ENCODE measurements at regions not wholly inside any gene's neighbourhood (a gene's known extent, or its start where the extent isn't known, plus 50 kb on each side); places are given as distances from the start of the nearest gene placed in this dataset.

DNA sequence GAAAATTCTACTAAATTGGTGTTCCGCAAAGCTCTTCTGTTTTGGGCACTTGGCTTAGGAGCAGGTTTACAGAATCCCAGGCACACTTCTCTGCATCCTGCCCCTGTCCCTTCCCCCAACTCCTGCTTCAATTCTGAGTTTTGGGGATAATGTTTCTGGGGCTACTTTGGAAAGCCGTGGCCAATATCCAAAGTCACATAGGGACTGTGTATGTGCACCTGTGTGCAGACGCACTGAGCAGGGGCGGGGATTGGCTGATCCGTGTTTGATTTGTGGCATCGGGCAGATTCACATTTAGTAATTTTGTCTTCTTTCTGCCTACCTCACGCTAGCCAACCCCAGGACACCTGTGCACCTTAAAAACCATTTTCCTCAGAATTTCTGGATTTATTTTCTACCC is 491.9 kb downstream of the SIPA1L2 start (continued):
- TF ChIP-seq, protein P1, sequence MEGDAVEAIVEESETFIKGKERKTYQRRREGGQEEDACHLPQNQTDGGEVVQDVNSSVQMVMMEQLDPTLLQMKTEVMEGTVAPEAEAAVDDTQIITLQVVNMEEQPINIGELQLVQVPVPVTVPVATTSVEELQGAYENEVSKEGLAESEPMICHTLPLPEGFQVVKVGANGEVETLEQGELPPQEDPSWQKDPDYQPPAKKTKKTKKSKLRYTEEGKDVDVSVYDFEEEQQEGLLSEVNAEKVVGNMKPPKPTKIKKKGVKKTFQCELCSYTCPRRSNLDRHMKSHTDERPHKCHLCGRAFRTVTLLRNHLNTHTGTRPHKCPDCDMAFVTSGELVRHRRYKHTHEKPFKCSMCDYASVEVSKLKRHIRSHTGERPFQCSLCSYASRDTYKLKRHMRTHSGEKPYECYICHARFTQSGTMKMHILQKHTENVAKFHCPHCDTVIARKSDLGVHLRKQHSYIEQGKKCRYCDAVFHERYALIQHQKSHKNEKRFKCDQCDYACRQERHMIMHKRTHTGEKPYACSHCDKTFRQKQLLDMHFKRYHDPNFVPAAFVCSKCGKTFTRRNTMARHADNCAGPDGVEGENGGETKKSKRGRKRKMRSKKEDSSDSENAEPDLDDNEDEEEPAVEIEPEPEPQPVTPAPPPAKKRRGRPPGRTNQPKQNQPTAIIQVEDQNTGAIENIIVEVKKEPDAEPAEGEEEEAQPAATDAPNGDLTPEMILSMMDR (IDR thresholded peaks at IDR 0.05; ENCODE audit: control extremely low read depth in 1 of 3, insufficient read depth in 1 of 3, low read depth in 1 of 3, low read length in 3 of 3): no peak
- TF ChIP-seq TCF12 (IDR thresholded peaks at IDR 0.05; ENCODE audit: low read depth, low read length) (no peak), MAFK (IDR thresholded peaks at IDR 0.05; ENCODE audit: low read depth, low read length) (no peak), RFX5 (IDR thresholded peaks at IDR 0.05; ENCODE audit: borderline replicate concordance, low read depth, low read length) (no peak)

Data from H1 (cell line).